C4-2B (cell line): ENCODE measurements at regions not wholly inside any gene's neighbourhood (a gene's known extent, or its start where the extent isn't known, plus 50 kb on each side); places are given as distances from the start of the nearest gene placed in this dataset.

Experiments used
- H3K27ac ChIP-seq: fragments of 450-650 bp; 2 replicates; pipeline ENCODE4 v1.5.1; 2017
- ZFX ChIP-seq: fragments of 450-650 bp; IDR thresholded peaks from 2 replicates; pipeline ENCODE4 v1.6.1; 2017
- TF ChIP-seq, protein P1 (sequence below): fragments of 450-650 bp; conservative IDR thresholded peaks from 2 replicates; pipeline ENCODE4 v1.5.1; 2017; ENCODE audit warnings: mild to moderate bottlenecking

DNA sequence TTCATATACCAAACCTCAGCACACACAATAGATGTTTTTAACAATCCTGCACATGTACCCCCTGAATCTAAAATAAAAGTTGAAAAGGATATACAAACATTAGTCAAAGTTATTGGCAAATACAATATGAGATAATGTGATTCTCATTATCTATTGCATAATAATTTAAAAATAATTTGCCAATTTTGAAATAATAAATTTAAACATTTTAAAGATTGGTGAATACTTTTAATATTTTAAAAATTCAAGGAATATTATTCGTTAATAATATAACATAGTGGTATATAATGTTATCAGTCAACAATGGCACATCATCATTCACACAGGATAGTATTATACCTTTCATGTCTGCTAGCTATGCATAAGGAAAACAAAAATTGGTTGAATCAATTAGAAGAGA, 207.0 kb upstream of the SP8 start:
- no peak overlapping the region for H3K27ac ChIP-seq
- no peak for TF ChIP-seq ZFX
- TF ChIP-seq, protein P1, sequence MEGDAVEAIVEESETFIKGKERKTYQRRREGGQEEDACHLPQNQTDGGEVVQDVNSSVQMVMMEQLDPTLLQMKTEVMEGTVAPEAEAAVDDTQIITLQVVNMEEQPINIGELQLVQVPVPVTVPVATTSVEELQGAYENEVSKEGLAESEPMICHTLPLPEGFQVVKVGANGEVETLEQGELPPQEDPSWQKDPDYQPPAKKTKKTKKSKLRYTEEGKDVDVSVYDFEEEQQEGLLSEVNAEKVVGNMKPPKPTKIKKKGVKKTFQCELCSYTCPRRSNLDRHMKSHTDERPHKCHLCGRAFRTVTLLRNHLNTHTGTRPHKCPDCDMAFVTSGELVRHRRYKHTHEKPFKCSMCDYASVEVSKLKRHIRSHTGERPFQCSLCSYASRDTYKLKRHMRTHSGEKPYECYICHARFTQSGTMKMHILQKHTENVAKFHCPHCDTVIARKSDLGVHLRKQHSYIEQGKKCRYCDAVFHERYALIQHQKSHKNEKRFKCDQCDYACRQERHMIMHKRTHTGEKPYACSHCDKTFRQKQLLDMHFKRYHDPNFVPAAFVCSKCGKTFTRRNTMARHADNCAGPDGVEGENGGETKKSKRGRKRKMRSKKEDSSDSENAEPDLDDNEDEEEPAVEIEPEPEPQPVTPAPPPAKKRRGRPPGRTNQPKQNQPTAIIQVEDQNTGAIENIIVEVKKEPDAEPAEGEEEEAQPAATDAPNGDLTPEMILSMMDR, result no peak

DNA sequence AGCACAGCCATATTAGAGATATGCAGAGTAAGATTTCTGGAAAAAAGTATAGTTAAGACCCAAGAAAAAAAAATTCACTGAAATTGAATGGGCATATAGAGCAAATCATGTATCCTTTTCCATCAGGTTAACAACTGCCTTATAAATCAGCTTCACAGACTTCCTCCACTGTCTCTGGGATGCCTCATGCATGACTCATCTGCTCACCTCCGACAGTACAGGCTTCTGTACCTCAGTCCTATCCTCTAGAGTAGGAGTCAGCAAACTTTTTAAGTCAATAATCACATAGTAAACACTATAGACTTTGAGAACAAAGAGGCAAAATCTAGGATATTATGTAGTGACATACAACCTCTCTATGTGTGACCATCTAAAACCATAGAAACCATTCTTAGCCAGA, 211.6 kb upstream of the SP8 start:
- no peak overlapping the region for H3K27ac ChIP-seq
- TF ChIP-seq ZFX, result no peak
- TF ChIP-seq, protein P1, result no peak

DNA sequence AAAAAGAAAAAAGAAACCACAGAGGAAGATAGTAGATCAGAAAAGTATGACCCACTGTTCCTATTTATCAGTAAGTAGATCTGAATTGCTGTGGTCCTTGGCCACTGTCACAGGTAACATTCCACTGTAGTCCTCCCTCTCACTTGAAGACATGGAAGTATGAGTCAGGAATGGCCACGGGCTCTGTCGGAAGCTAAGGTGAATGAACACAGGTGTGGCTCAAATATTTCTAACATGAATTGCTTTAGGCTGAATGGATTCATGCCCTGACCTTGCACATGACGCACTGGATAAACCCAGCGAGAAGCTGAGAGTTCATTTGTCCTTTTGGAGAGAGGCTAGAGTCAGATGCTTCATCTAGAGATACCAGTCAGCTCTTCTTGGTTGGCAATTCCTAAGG, 224.5 kb upstream of the SP8 start:
- H3K27ac ChIP-seq, result no peak overlapping the region
- TF ChIP-seq, protein P1, result no peak
- no peak for TF ChIP-seq ZFX

DNA sequence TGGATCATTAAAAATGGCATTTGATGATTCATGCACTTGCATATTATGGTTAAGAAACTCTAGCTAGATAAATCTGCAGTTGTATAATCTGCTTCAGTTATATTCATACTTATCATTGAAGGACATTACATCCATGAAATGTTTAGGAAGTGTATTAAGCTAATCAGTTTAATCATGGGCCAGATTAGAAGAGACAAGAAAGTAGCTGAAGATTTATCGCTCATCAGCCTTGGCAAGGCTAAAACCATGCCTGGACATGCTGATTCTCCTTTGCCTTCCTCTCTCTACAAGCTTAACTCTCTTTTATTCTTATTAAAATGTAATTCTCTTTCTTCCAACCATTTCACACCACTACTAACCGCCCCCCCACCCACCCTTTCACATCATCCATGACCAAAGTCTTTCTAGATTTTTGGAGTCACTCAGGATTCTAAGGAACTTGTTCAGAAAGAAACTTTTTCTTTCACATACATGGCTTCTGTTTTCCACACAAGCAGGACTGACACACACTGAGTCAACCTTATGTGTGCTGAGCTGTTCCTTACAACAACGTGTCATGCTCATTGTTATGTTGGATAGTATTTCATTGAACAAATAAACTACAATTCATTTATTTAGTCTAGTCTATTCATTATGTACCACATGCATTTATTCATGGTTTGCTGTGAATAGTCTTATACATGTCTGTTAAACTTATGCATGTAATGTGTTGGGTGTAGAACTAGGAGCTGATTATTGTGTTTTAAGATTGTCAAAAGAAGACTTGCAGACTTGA, 227.3 kb upstream of the SP8 start:
- no peak overlapping the region for H3K27ac ChIP-seq
- TF ChIP-seq, protein P1, result no peak
- TF ChIP-seq ZFX, result no peak

DNA sequence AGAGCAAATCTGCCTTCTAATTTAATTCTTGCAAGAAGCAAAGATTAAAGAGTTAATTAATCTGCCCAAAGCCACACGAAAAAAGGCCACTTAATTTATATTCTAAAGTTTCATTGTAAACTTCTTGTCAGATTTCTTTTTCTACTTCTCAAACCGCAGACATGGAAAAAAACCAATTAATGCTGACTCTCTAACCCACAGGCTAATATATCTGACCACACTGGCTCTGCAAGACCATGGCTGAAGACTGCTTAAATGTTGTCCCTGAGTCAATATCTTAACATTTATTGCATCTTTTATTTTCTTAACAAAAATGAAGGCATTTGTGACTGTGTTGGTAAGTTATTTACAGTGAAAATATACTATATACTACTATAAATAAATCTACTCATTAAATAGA, 234.0 kb upstream of the SP8 start:
- no peak overlapping the region for H3K27ac ChIP-seq
- TF ChIP-seq ZFX, result no peak
- TF ChIP-seq, protein P1, result no peak

DNA sequence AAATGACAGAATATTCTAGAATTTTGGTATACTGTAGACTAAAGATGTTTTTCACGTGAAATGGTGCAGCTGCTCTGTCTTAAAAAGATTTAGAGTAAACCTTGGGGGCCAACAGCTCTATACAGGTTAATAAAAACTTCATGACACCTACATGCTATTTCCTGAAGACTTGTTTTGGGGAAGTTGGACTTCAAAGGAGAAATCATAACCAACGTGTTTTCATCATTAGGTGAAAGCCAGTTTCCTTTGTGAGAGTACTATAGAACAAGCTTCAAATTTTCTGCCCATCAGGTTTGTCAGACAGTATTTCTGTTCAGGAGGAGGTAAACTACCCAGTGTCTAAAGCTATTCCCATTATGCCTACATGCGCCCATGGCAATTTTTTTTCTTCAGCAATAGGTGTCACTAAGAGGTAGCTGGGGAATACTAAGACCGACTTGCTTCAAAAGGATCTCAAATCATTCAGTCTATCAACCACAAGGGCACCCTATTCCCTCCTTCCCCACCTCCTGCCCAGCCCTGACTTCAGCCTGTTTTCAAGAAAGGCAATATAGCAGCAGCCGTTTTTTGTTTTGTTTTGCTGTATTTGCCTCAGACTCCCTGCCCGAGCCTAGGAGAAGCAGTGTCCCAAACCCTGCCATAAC, 237.3 kb upstream of the SP8 start:
- H3K27ac ChIP-seq, result no peak overlapping the region
- TF ChIP-seq, protein P1, result 0 out of 2 replicates have a peak, but pooled peaks have one; percentile 7
- no peak for TF ChIP-seq ZFX

DNA sequence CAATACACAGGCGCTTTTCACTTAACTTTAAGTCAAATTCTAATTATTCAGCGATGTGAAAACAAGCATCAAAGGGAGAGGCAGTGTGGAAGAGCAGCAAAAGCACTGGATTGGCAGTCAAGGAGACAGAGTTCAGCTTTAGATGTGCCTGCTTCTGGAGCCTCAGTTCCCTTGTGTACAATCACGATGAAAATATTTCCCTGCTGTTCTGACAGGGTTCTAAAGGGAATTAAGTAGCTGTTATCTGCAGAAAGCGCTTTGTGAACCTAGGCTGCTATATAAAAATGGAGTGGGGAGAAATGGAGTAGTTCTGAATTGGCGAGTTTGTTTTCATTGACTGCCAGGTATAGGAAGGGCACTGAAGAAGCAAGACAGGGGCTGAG, 237.8 kb upstream of the SP8 start:
- H3K27ac ChIP-seq, result no peak overlapping the region
- TF ChIP-seq, protein P1, result 0 out of 2 replicates have a peak, but pooled peaks have one; percentile 3
- no peak for TF ChIP-seq ZFX
